Activated B cell treated with CpG ODN at 0.5 μM for 24 hours (primary cell): ENCODE measurements at regions not wholly inside any gene's neighbourhood (a gene's known extent, or its start where the extent isn't known, plus 50 kb on each side); places are given as distances from the start of the nearest gene placed in this dataset.

Experiments used
- ATAC-seq: fragments of 200-7000 bp; cut with Tn5 transposase; one replicate; pipeline ENCODE4 v1.10.0; 2021; ENCODE audit warnings: low read depth, mild to moderate bottlenecking, moderate library complexity
- CTCF ChIA-PET: fragments of 350-600 bp; sonication (Branson Sonifier 250); formaldehyde crosslinking; loops from one replicate; lab custom pipeline; 2021; ENCODE audit warnings: antibody characterized with exemption; lab: Charles Lee
- POLR2A ChIA-PET: fragments of 350-600 bp; sonication (Branson Sonifier 250); formaldehyde crosslinking; loops from one replicate; lab custom pipeline; 2021; ENCODE audit warnings: antibody characterized with exemption; lab: Charles Lee
- DNase-seq: peaks from one replicate; pipeline ENCODE4 v3.0.0; 2022
- H3K27ac Mint-ChIP-seq: one replicate; pipeline ENCODE4 v1.8.0; 2020; ENCODE audit warnings: mixed read lengths
- H3K27me3 Mint-ChIP-seq: one replicate; pipeline ENCODE4 v1.8.0; 2021; ENCODE audit warnings: mixed read lengths
- H3K36me3 Mint-ChIP-seq: one replicate; pipeline ENCODE4 v1.8.0; 2021; ENCODE audit warnings: low read depth, mixed read lengths
- H3K4me1 Mint-ChIP-seq: one replicate; pipeline ENCODE4 v1.8.0; 2021; ENCODE audit warnings: mixed read lengths
- H3K4me3 Mint-ChIP-seq: one replicate; pipeline ENCODE4 v1.8.0; 2020; ENCODE audit warnings: mild to moderate bottlenecking, mixed read lengths
- H3K9me3 Mint-ChIP-seq: one replicate; pipeline ENCODE4 v1.8.0; 2020; ENCODE audit warnings: mixed read lengths
- intact Hi-C: fragments of 100-400 bp; cut with micrococcal nuclease; formaldehyde crosslinking; loops from one replicate; pipeline ENCODE4 v1.15.1; 2024
- TF ChIP-seq, protein P1 (sequence below): fragments of 200-600 bp; IDR thresholded peaks from one replicate; pipeline ENCODE4 v1.8.0; 2022; ENCODE audit warnings: antibody characterized with exemption, mild to moderate bottlenecking

GRCh38 chr7:80047856-80048459, 86.7 kb upstream of the GNAI1 start:
- ATAC-seq = no peak
- intact Hi-C loops = no loop called here
- no peak overlapping the region for H3K4me3 Mint-ChIP-seq
- H3K4me1 Mint-ChIP-seq = no peaks in the 10 kb centered on the region
- H3K9me3 Mint-ChIP-seq = peaks cover 8% of the 10 kb centered on the region
- no peak for DNase-seq
- POLR2A ChIA-PET = no interaction called here
- CTCF ChIA-PET = no interaction called here
- no peak overlapping the region for H3K27ac Mint-ChIP-seq
- no peaks in the 10 kb centered on the region for H3K27me3 Mint-ChIP-seq
- TF ChIP-seq, protein P1, sequence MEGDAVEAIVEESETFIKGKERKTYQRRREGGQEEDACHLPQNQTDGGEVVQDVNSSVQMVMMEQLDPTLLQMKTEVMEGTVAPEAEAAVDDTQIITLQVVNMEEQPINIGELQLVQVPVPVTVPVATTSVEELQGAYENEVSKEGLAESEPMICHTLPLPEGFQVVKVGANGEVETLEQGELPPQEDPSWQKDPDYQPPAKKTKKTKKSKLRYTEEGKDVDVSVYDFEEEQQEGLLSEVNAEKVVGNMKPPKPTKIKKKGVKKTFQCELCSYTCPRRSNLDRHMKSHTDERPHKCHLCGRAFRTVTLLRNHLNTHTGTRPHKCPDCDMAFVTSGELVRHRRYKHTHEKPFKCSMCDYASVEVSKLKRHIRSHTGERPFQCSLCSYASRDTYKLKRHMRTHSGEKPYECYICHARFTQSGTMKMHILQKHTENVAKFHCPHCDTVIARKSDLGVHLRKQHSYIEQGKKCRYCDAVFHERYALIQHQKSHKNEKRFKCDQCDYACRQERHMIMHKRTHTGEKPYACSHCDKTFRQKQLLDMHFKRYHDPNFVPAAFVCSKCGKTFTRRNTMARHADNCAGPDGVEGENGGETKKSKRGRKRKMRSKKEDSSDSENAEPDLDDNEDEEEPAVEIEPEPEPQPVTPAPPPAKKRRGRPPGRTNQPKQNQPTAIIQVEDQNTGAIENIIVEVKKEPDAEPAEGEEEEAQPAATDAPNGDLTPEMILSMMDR = no peak
- no peaks in the 10 kb centered on the region for H3K36me3 Mint-ChIP-seq

DNA sequence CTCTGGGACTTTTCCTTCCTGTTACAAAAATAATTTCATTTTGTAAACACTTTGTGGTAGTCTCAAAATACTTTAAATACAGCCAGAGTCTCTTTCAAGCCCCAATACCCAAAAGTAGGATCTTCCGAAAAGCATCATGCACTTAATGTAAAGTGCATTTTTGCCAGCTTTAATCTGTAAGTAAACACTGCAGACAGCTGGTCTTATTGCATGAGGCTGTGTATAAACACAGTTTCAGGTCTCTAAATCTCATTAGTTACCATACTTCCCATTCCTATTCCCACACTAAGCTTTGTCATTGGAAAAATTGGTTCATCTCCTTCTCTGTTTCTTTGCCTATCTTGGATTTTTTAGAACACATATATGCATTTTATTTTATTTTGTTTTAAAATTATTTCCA, 87.6 kb upstream of the GNAI1 start:
- H3K4me1 Mint-ChIP-seq = no peaks in the 10 kb centered on the region
- intact Hi-C loops = no loop called here
- no peak overlapping the region for H3K4me3 Mint-ChIP-seq
- ATAC-seq (no peak), DNase-seq (no peak)
- TF ChIP-seq, protein P1 = no peak
- no peaks in the 10 kb centered on the region for H3K27me3 Mint-ChIP-seq
- ChIA-PET POLR2A (no interaction called here), CTCF (no interaction called here)
- H3K27ac Mint-ChIP-seq = no peak overlapping the region
- H3K36me3 Mint-ChIP-seq = no peaks in the 10 kb centered on the region
- H3K9me3 Mint-ChIP-seq = peaks cover 8% of the 10 kb centered on the region

DNA sequence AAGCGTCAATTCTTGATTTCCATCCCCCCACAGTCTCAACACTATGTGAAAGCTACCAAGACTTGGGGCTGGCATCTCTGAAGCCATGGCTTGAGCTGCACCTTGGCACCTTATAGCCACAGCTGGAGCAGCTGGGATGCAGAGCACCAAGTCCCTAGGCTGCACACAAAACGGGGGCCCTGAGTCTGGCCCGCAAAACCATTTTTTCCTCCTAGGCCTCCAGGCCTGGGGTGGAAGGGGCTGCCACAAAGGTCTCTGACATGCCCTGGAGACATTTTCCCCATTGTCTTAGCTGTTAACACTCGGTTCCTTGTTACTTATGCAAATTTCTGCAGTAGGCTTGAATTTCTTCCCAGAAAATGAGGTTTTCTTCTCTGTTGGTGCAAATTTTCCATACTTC, 89.8 kb upstream of the GNAI1 start:
- H3K27me3 Mint-ChIP-seq = no peaks in the 10 kb centered on the region
- intact Hi-C loops = no loop called here
- ATAC-seq (no peak), DNase-seq (no peak)
- no peak overlapping the region for H3K4me3 Mint-ChIP-seq
- ChIA-PET POLR2A (no interaction called here), CTCF (no interaction called here)
- no peaks in the 10 kb centered on the region for H3K4me1 Mint-ChIP-seq
- TF ChIP-seq, protein P1 = no peak
- peaks cover 8% of the 10 kb centered on the region for H3K9me3 Mint-ChIP-seq
- no peaks in the 10 kb centered on the region for H3K36me3 Mint-ChIP-seq
- H3K27ac Mint-ChIP-seq = no peak overlapping the region

DNA sequence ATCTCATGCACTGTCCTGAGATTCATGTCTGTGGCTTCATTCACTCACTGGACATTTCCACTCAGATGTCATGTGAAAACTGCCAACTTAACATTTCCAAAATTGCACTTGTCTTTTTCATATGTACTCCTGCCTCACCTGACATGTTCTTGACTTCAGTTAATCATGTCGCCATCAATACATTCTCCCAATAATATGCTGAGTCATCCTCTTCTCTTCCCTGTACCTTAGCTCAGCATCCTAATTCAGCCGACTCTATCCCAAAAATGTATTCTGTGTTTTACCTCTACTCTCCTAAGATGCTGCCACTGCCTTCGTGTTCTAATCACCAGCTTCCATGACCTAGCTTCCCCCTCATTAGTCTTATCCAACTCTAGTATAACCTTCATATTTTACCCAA, 93.9 kb upstream of the GNAI1 start:
- no peaks in the 10 kb centered on the region for H3K36me3 Mint-ChIP-seq
- POLR2A ChIA-PET = no interaction called here
- no peaks in the 10 kb centered on the region for H3K4me1 Mint-ChIP-seq
- no peaks in the 10 kb centered on the region for H3K27me3 Mint-ChIP-seq
- H3K9me3 Mint-ChIP-seq = peaks cover 8% of the 10 kb centered on the region
- TF ChIP-seq, protein P1 = no peak
- ATAC-seq (no peak), DNase-seq (no peak)
- CTCF ChIA-PET = no interaction called here
- no peak overlapping the region for H3K4me3 Mint-ChIP-seq
- intact Hi-C loops = no loop called here
- H3K27ac Mint-ChIP-seq = no peak overlapping the region

GRCh38 chr7:80040335-80040734, 94.3 kb upstream of the GNAI1 start:
- ATAC-seq (no peak), DNase-seq (no peak)
- Mint-ChIP-seq H3K4me3 (no peak overlapping the region), H3K9me3 (peaks cover 6% of the 10 kb centered on the region), H3K36me3 (no peaks in the 10 kb centered on the region), H3K4me1 (no peaks in the 10 kb centered on the region), H3K27ac (no peak overlapping the region), H3K27me3 (no peaks in the 10 kb centered on the region)
- intact Hi-C loops = no loop called here
- CTCF ChIA-PET = no interaction called here
- TF ChIP-seq, protein P1 = no peak
- POLR2A ChIA-PET = no interaction called here
